Activated naive CD4-positive, alpha-beta T cell treated with anti-CD3 and anti-CD28 coated beads, Interleukin-2, amount 50 U/mL, for 16 hours (primary cell): ENCODE measurements at regions not wholly inside any gene's neighbourhood (a gene's known extent, or its start where the extent isn't known, plus 50 kb on each side); places are given as distances from the start of the nearest gene placed in this dataset.
"Not testable (repeated sequence)": the region's sequence is repeated elsewhere in the genome, so short reads cannot be mapped to it uniquely, and the experiment has no call there.

Experiments
- DNase-seq: peaks from one replicate; pipeline ENCODE4 v3.0.0-alpha.2; 2020

DNA sequence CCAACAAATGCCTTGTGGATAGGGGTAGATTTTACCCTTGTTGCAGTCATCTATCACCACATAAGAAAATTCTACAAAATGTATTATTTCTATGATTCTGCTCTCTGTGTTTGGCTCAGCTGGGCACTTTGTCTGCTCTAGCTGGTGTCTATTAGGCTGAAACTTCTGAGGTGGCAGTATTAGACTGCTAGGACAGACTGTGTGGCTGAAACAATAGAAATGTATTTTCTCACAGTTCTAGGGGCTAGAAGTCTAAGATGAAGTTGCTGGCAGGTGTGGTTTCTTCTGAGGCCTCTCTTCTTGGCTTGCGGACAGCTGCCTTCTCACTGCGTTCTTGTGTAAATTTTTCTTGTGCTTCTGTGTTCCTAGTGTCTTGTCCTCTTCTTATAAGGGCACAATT is 1139.6 kb upstream of the LRRTM3 start:
- no peak for DNase-seq

DNA sequence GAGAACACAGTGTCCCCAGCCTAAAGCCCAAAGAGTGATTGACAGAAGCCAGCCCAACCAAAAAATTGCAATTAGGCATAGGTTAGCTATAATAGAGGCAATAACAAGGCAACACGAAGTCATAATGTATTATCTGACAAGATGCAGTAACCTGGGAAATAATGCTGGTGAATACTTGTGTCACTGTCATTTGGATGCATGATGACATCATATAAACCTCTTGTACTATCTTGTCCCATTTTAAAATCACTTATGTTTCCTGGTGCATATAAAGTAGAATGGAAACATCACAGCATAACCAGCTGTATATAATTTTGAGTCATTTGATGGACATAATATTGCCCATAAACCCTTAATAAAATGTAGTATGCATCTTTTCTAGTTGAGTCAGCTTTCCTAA is 1138.3 kb upstream of the LRRTM3 start:
- no peak for DNase-seq

DNA sequence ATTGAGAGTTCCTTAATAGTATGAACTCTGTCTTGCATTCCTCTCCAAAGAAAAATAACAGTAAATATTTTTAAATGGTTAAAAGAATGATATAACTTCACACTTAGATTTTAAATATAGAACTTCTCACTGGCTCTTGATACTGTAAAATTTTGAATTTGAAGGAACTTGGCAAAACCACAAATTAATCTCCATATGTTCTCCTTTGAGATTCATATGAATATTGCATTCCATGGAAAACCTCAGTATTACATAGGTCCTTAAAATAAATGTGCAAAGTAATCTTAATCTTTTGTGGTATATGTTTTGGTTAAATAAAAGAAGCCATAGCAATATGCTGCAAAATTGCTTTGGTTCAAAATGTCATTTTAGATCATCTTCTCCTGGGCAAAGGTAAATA is 1137.6 kb upstream of the LRRTM3 start:
- DNase-seq, result no peak

DNA sequence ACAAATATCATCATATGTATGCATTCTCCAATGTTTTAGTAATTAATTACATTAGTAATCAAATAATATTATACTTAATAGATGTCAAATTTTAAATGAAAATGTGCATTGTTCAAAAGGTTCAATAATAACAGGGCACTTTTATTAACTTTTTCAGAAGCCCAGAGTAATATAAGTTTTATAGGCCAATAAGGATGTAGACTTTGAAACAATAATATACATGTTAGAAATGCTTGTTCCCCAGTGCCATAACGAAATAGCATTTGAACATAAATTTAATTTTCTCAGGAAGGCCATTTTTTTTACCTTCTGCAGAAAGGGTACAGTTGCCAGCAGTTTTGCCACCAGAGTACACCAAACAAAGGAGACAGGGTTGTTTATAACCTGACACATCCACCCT is 1133.9 kb upstream of the LRRTM3 start:
- no peak for DNase-seq

DNA sequence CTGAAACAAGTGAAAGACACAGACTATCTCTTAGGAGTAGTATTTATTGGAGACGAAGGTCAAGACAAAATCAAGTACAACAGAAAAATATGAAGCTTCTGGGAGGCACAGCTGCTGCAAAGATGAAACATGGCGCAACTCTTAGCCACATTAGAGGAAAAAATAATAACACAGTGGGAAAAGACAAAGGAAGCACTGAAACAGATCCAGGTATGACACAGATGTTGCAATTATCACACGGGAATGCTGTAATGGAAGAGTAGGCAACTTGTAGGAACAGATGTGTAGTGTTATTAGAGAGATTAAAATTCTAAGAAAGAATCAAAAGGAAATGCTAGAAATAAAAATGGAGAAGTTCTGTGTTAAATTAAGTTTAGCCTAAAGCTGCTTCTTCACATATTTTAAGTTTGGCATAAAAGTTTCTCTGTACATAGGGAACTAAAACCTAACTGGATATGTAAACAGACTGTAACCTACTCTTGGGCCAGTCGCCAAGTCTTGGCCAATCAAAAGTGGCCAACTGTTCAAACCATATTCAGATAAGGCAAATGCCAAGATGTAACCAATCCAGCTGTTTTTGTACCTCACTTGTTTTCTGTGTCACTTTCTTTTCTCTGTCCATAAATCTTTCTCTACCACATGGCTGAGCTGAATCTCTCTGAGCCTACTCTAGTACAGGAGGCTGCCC is 1132.0 kb upstream of the LRRTM3 start:
- DNase-seq, result no peak

DNA sequence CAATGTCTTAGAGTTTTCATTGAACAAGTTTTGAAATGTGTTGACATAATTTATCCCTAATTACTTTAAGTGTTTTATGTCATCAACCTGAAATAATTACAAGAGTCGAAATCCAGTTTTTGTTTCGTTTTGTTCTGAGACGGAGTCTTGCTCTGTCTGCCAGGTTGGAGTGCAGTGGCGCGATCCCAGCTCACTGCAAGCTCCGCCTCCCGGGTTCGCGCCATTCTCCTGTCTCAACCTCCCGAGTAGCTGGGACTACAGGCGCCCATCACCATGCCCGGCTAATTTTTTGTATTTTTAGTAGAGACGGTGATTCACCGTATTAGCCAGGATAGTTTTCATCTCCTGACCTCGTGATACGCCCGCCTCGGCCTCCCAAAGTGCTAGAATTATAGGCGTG is 1131.0 kb upstream of the LRRTM3 start:
- not testable (repeated sequence) for DNase-seq

DNA sequence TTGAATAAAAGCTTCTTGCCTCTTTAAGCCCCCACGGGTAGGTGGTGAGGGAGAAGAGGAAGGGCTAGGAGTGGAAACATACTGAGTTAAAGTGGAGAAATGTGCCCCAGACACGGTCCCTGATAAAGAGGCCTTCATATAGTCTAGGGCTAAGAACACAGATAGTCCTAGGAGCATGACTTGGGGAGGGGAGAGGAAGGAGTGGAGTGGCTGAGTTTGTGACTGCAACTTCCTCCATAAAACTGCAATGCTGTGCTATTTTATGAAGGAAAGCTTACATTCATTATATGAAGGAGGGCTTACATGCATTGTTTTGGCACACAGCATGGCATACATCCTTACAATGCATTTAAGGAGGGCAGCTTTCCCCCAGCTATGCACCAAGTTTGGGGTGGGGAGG is 1129.4 kb upstream of the LRRTM3 start:
- DNase-seq, result no peak

DNA sequence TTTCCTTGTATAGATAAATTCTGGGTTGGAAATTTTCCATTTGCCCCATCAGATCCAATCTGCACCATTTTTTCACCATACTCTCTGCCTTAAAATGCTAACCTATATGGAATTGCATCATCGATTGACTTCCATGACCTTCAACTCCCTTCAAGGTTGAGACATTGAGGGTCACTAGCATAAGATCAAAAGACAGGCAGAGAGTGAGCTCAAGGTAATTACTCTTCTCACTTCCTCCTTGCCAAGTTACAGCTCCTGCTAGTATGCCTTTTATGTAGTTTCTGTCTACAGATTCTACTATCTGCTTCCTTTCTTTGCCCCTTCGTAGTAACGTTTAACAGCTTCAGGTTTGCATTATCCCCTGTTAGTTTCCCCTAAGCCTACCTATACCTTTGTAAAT is 1127.7 kb upstream of the LRRTM3 start:
- no peak for DNase-seq

DNA sequence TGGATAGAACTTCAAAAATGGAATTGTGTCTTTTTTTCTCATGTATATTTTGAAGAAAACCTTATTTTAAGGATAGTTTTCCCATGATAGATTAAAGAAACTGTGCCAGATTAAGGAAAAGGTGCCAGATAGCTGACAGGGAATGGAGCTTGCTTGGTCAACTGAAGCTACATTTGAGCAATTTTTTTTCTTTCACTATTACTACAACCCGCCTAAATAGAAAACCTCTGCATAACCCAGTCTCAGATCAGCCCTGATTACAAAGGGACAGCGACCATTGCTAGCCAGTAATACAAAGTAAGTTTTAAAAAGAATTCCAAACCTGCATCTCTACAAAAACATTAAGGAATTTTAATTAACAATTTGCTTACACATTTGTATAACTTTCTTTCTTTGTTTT is 1123.4 kb upstream of the LRRTM3 start:
- DNase-seq, result no peak

DNA sequence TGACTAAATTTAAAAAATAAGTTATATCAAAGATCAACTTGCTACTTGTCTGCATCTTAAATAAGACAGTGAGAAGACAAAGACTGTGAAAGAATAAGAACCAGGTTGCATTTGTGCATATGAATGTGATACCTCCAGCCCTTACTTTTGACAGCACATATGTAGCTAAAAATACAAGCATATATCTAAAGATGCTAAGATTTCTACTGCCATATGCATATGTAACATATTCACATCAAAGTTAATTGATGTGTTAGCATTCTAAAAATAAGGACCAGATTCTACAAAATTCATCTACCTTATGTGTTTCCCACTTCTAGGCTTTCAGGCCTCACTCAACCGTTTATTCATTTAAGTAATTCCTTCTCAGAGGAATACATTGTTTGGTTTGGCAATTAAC is 1120.3 kb upstream of the LRRTM3 start:
- DNase-seq, result no peak

DNA sequence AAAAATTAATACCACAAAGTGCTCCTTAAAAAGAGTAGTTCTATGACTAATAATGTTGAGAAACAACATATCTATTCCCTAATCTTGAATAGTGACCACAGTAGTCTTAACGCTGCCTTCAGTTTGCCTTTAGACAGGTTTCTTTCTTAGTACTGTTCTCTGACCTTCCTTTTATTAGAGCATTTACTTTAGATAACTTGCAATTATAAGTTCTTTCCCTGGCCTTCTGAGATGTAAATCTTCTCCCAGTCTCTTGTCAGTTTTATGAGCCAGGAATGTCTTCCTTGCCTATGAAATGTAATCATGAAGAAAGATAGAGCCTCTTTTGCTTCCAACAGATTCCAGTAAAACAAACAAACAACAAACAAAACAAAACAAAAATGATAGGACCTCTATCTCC is 1119.8 kb upstream of the LRRTM3 start:
- no peak for DNase-seq

DNA sequence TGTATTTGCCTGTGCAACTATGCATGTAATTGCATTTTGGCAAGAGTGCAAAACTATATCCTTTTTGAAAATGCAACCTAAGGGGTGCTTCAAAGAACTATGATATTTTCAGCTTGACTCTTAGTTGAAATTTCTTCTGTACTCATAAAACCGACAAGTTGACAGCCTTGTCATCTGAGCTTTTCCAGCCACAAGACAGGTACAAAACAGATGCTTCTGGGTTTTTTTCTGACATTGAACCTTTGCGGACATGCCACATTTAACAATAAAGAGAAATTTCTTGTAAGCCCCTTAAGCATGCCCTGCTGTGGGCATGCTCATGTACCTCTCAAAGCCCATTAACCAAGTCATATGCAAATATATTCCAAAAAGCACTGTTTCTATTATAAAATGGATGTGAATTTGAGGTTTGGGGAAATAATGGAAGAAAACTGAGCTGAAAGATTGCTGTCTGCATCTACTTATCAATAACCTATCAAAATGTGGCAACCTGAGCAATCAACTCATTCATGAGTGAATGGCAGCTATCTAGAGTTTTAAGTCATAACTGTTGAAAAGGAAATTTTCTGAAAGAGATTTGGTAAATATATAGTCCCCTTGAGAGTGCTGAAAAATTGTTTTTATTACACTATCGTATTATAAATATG is 1117.0 kb upstream of the LRRTM3 start:
- no peak for DNase-seq

DNA sequence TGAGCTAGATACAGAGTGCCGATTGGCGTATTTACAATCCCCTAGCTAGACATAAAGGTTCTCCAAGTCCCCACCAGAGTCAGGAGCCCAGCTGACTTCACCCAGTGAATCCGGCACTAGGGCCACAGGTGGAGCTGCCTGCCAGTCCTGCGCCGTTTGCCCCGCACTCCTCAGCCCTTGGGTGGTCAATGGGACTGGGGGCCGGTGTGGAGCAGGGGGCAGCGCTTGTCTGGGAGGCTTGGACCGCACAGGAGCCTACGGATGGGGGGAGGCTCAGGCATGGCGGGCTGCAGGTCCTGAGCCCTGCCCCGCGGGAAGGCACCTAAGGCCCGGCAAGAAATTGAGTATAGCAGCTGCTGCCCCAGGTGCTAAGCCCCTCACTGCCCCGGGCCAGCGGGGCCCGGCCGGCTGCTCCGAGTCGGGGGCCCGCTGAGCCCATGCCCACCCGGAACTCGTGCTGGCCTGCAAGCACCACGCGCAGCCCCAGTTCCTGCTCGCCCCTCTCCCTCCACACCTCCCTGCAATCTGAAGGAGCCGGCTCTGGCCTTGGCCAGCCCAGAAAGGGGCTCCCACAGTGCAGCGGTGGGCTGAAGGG is 1113.8 kb upstream of the LRRTM3 start:
- no peak for DNase-seq

DNA sequence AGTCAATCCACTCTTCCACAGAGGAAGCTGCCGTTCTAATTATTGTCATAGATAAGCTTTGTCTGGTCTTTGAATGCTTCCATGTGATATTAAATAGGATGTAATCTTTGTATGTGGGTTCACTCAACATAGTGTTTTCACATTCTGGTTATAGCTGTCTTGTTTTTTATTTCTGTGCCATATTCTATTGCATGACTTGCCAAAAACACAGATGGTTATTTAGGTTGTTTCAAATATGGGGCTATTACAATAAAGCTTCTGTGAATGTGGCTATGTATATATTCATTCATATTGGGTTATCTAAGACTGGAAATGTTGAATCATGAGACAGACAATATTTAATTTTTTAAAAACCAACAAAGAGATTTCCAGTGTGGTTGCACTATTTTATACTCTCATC is 1109.3 kb upstream of the LRRTM3 start:
- DNase-seq, result no peak

DNA sequence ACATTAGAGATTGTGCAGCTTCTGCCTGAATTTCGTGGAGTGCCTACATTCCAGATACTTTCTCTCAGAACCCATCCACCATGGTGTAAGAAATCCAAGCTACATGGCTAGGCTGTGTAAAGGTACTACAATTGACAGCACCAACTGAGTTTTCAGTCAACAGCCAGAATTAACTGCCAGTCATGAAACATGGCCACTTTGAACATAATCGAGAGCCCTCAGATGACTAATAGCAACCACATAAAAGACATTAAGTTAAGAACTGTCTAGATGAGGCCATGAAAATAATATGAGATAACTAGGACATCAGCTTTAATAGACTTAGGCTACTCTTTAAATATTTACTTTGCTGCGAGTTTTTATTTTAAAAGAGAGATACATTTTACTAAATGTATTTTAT is 1106.8 kb upstream of the LRRTM3 start:
- DNase-seq, result no peak

DNA sequence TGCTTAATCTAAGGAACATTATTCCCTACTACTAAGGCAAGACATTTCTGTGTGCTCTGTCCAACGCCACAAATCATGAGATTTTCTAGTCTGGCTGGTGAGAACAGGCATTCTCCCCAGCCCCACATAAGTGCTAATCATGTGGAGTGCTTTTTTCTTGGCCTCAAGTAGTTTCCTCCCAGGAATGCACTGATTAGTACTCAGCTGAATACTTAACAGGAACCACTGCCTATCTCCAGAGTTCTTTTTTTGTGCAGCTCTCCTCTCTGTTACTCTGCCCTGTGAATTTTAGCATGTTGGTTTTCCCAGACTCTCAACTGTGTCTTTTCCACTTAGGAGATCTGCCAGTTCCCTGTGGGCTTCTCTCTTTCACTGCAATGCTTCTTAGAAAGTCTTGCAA is 1098.5 kb upstream of the LRRTM3 start:
- no peak for DNase-seq

DNA sequence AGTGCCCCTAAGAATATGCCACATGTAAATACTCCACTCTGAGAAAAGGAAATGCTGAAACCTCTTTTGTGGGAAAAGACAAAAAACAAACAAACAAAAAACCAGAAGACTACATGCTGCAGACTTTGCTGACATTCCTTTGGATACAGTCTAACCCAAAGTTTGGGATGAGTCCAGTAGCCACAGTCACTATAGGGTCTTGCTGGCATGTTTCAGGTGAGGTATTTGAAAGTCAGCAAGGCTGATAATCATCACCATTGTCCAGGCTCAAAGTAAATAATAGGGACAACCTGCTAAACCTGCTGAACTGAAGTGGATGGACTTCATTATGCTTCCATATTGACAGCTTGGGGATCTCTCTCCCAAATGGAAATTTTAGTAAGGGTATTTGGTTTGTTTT is 1087.0 kb upstream of the LRRTM3 start:
- DNase-seq, result no peak

DNA sequence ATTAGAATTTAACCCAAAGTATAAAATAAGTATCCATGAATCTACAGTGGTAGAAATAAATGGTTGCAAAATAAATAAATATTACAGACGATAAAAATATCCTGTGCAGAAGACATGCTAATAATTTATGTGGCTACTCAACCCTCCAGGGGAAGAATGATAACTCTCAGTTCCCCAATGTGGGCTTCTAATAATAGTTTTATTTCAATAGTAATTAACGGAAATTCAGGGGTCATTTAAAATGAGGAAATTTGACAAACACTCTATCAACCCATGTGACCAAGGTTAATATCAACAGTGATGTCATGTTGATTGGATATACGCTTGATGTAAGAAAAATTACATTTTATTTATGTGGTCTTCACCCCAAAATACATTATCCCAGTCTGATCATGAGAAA is 1082.6 kb upstream of the LRRTM3 start:
- DNase-seq, result no peak

DNA sequence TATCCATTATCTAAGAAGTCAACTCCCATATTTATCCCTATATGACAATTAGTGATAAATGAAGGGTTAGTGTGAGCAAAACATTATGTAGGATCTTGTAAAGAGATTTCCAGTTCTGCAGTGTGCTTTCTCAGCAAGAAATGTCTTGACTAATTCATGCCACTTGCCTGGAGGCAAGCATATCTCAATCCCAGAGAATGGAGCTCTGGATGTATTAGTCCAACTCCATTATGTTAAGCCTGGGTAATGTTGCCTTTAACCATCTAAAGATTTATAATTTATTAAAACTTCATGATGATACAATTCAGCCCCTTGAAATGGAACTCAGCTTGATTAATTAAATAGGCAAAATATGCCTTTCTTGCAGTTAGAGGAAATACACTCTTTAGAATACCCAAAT is 1079.9 kb upstream of the LRRTM3 start:
- DNase-seq, result no peak

DNA sequence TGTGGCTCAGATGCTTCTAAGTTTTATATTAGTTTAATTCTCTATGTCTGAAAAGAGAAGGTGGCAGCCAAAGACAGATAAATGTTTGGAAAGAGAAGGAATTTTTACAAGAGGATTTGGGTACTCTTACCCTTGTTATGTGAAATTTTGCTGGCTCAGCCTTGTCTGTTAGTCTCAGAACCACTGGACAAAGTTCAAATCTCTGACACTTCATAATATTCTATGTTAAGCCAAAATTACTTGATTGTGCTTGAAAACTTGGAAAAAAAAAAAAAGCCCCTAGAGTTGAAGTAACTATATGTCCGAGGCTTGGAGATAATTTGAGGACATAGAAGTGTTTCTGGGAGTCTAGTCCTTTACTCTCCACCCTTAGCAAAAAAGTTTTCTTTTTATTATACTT is 1079.3 kb upstream of the LRRTM3 start:
- no peak for DNase-seq

DNA sequence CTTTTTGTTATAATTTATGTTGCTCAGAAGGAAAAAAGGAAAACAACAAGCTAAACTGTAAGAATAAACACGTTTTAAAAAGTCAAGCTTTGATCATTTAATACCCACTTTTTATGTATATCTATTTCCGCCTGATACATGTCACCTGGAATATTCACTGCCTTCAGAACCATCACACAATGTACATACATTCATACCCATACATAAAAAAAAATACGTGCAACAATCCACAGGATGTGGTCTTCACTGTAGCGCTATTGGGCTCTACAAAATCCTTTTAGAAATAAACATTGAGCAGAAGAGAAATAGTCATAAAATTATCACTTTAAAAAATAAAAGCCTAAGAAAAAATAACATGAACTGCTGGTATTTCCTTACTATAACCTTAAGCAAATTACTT is 1078.9 kb upstream of the LRRTM3 start:
- no peak for DNase-seq

DNA sequence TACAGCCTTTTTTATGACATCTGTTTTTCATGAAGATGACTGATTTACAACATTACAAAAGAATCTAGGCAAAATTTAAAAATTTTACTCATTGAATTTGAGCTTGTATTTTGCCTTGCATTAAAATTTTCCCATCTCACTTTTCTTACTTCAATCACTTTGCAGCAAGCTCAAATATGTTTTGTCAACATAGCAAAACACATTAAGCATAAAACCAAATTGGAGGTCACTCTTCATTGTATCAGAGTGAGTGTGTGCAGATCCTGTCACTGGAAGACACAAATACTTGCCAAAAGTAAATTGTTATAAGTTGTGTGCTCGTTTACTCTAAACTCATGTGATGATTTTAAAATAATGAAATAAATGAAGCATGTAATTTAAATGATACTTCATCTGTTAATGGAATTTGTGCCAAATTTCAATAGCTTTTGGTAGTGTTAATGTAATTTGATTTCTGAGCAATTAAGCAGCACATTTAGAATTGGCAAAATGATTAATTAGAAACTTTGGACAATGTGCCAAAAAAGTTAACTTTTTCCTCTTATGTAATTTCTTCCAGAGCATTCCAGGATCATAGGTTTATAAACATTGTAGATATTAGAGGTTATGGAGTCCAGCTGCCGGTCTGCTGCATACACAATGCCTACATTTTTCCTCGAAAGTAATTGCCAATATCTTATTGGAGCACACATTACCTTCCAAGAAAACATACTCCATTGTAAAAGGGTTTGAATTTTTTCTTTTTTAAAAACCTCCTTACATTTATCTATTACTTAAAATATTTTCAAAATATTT is 1078.2 kb upstream of the LRRTM3 start:
- DNase-seq, result no peak

DNA sequence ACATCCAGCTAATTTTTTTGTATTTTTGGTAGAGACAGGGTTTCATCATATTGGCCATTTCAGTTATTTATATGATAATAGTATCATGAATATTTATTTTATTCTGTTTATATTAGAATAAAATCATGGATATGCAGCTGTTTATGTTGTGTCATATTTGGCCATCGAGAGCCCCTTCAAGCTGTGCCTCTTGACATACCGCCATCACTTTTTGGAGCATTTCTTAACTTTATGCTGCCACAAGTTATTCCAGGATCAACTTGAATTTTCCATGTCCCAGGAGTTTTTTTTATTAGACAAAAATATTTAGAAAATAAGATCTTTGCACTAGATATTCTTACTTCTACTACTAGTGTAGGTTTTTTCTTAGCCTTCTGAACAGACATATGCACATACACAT is 1067.0 kb upstream of the LRRTM3 start:
- no peak for DNase-seq

DNA sequence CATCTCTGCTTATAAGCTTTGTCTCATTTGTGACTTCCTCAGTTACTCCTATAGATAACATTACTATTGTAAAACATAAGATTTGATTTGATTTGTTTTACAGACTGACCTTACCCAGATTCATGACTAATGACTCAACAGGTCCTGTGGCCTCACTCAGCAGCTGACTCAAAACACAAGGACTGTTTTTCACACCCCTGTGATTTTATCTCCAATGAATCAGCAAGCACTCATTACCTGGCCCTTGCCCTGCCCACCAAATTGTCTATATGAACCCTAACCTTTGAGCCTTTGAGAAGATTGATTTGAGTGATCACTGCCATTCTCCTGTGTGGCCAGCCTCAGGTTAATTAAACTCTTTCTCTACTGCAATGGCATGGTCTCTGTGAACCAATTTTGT is 1064.6 kb upstream of the LRRTM3 start:
- no peak for DNase-seq
